ENCODE measurements at regions not wholly inside any gene's neighbourhood (a gene's known extent, or its start where the extent isn't known, plus 50 kb on each side); places are given as distances from the start of the nearest gene placed in this dataset.

GRCh38 chr12:24280056-24280842 lies 330.8 kb upstream of the SOX5 start:
- TF ChIP-seq POLR2A (IDR thresholded peaks at IDR 0.05) (no peak), CTCF (IDR thresholded peaks at IDR 0.05) (no peak)
